PC-9 (cell line): ENCODE measurements at regions not wholly inside any gene's neighbourhood (a gene's known extent, or its start where the extent isn't known, plus 50 kb on each side); places are given as distances from the start of the nearest gene placed in this dataset.

ENCODE experiments used
- BruUV-seq: library from RNA; stranded (reverse); fragments of 400-500 nt; replicated peaks from 2 replicates; lab custom pipeline; 2021; lab: Mats Ljungman, UMichigan
- CTCF ChIA-PET: fragments of 300-600 bp; sonication (Branson Sonifier 250); formaldehyde crosslinking; loops from one replicate; lab custom pipeline; 2022; ENCODE audit warnings: antibody characterized with exemption; lab: Charles Lee
- POLR2A ChIA-PET: fragments of 300-600 bp; sonication (Branson Sonifier 250); formaldehyde crosslinking; loops from one replicate; lab custom pipeline; 2022; ENCODE audit warnings: antibody characterized with exemption; ENCODE audit not compliant: unreplicated experiment; lab: Charles Lee
- DNase-seq, 2 experiments: peaks; one replicate each; pipeline versions ENCODE4 v3.0.0 to v3.0.0-alpha.2; 2015 to 2022; ENCODE audit warnings: mixed read lengths in 1 of 2
- H2AFZ ChIP-seq: fragments of 200-600 bp; sonication (generic); 2 replicates; pipeline ENCODE4 v1.8.1; 2017; ENCODE audit warnings: antibody characterized with exemption
- H3F3A ChIP-seq: fragments of 200-600 bp; sonication (generic); 2 replicates; pipeline ENCODE4 v1.8.1; 2017; ENCODE audit warnings: antibody characterized with exemption, mild to moderate bottlenecking, low read depth; ENCODE audit not compliant: insufficient read depth
- H3K27ac ChIP-seq: fragments of 200-600 bp; sonication (generic); 2 replicates; pipeline ENCODE4 v1.6.1; 2016; ENCODE audit warnings: mixed run types
- H3K27me3 ChIP-seq: fragments of 200-600 bp; sonication (generic); 2 replicates; pipeline ENCODE4 v1.6.1; 2016; ENCODE audit warnings: low read depth, mixed run types; ENCODE audit not compliant: insufficient read depth
- H3K36me3 ChIP-seq: fragments of 200-600 bp; sonication (generic); 2 replicates; pipeline ENCODE4 v1.6.1; 2016; ENCODE audit warnings: low read depth, mixed run types
- H3K4me1 ChIP-seq: fragments of 200-600 bp; sonication (generic); replicated peaks from 2 replicates; pipeline ENCODE4 v1.6.1; 2016; ENCODE audit warnings: mixed run types; ENCODE audit not compliant: insufficient read depth
- H3K4me2 ChIP-seq: fragments of 200-600 bp; sonication (generic); 2 replicates; pipeline ENCODE4 v1.6.1; 2017; ENCODE audit warnings: mixed run types
- H3K4me3 ChIP-seq: fragments of 200-600 bp; sonication (generic); 2 replicates; pipeline ENCODE4 v1.6.1; 2016; ENCODE audit warnings: mixed run types
- H3K79me2 ChIP-seq: fragments of 200-600 bp; sonication (generic); 2 replicates; pipeline ENCODE4 v1.6.1; 2017; ENCODE audit warnings: low read depth, mixed run types
- H3K9me2 ChIP-seq: fragments of 200-600 bp; sonication (generic); 2 replicates; pipeline ENCODE4 v1.8.1; 2017; ENCODE audit warnings: mild to moderate bottlenecking; ENCODE audit not compliant: insufficient read depth
- H3K9me3 ChIP-seq: fragments of 200-600 bp; sonication (generic); 2 replicates; pipeline ENCODE4 v1.8.1; 2016; ENCODE audit warnings: low read depth; ENCODE audit not compliant: insufficient read depth
- H4K20me1 ChIP-seq: fragments of 200-600 bp; sonication (generic); 2 replicates; pipeline ENCODE4 v1.8.1; 2017; ENCODE audit not compliant: insufficient read depth
- EZH2 ChIP-seq: fragments of 200-600 bp; sonication (generic); IDR thresholded peaks from 2 replicates; pipeline ENCODE4 v1.8.0; 2017; ENCODE audit warnings: antibody characterized with exemption, low read depth
- intact Hi-C: fragments of 100-400 bp; cut with micrococcal nuclease; formaldehyde crosslinking; loops from one replicate; pipeline ENCODE4 v1.10.0; 2022; ENCODE audit not compliant: unreplicated experiment
- TF ChIP-seq, protein P1 (sequence below): fragments of 200-600 bp; sonication (generic); conservative IDR thresholded peaks from 2 replicates; pipeline ENCODE4 v1.6.1; 2017; ENCODE audit warnings: mixed run types, antibody characterized with exemption, mild to moderate bottlenecking, moderate library complexity

DNA sequence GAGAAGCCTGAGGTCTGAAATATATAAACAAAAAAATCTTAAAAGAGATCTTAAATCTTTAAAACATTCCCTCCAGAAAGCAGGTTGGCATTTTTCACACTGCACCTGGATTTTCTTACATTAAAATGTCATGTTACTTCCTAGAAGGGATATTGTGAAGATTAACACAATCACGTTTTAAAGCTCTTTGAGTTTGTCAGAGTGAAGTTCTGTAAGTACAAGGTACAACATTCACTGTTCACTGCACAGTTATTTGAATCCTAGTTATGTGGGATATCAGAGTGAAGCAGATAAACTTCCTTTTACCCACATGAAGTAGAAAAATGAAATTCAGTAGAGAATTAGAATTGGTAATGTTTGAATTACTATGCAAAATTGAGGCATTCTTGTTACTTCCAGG lies 353.6 kb upstream of the RGMB start:
- H3F3A ChIP-seq, result peaks cover 9% of the 10 kb centered on the region; the same call in 1 of the 2 replicates
- no peak overlapping the region for H3K4me3 ChIP-seq
- no peaks in the 10 kb centered on the region for H3K79me2 ChIP-seq
- H3K36me3 ChIP-seq, result no peaks in the 10 kb centered on the region
- intact Hi-C loops, result no loop called here
- no peak overlapping the region for H2AFZ ChIP-seq
- H3K27me3 ChIP-seq, result no peaks in the 10 kb centered on the region
- DNase-seq, result no peak
- H3K4me2 ChIP-seq, result no peak overlapping the region
- H3K27ac ChIP-seq, result no peak overlapping the region
- BruUV-seq, result no TSS peak
- no peaks in the 10 kb centered on the region for H3K9me2 ChIP-seq
- POLR2A ChIA-PET, result no interaction called here
- TF ChIP-seq EZH2, result no peak
- TF ChIP-seq, protein P1, sequence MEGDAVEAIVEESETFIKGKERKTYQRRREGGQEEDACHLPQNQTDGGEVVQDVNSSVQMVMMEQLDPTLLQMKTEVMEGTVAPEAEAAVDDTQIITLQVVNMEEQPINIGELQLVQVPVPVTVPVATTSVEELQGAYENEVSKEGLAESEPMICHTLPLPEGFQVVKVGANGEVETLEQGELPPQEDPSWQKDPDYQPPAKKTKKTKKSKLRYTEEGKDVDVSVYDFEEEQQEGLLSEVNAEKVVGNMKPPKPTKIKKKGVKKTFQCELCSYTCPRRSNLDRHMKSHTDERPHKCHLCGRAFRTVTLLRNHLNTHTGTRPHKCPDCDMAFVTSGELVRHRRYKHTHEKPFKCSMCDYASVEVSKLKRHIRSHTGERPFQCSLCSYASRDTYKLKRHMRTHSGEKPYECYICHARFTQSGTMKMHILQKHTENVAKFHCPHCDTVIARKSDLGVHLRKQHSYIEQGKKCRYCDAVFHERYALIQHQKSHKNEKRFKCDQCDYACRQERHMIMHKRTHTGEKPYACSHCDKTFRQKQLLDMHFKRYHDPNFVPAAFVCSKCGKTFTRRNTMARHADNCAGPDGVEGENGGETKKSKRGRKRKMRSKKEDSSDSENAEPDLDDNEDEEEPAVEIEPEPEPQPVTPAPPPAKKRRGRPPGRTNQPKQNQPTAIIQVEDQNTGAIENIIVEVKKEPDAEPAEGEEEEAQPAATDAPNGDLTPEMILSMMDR, result no peak
- CTCF ChIA-PET, result no interaction called here
- no peaks in the 10 kb centered on the region; the same call in 1 of the 2 replicates for H3K9me3 ChIP-seq
- no peaks in the 10 kb centered on the region for H4K20me1 ChIP-seq
- peaks cover 8% of the 10 kb centered on the region for H3K4me1 ChIP-seq

DNA sequence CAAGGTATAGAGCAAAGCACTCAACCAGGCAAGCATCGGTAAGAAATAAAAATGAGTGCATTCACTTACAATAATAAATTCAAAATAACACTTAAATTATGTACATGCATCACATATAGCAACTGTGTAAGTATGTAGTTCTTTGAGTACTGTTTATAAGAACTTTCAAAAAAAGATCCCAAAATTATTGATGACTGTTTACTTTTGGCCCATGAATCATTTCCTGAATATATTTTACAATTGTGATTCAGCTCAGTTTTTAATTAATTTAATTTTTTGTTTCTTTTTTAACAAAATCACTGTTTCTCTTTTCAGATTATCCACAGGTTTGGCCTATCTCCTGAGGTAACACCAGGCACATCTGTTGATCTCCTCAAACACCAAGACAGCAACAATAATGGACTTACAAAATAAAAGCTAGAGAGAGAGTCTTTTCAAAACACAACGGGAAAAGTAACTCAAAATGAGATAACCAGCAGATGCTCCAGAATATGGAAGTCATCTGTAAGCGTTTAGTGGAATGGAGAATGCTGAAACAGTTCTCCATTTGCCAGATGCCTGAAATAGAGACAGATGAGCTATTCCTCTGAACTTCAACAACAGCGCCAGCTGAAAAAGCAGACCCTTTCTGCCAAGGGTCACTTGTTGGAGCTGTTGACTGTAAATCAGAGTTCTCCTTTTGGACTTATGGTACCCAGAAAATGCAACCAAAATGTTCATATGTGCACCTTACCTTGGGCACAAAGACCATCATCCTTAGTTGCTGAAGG lies 348.6 kb upstream of the RGMB start:
- H3K4me3 ChIP-seq, result no peak overlapping the region
- intact Hi-C loops, result no loop called here
- H3K4me1 ChIP-seq, result no peaks in the 10 kb centered on the region
- DNase-seq, result no peak
- no peaks in the 10 kb centered on the region for H3K9me2 ChIP-seq
- no peak overlapping the region for H3K27ac ChIP-seq
- no TSS peak for BruUV-seq
- ChIA-PET CTCF (no interaction called here), POLR2A (interaction anchor here (0.6 kb wide), 1 partner anchor 61 kb away, joined by 3 read pairs; no protein-coding TSS in a partner anchor)
- H3F3A ChIP-seq, result no peaks in the 10 kb centered on the region
- TF ChIP-seq EZH2, result no peak
- TF ChIP-seq, protein P1, result no peak
- H3K36me3 ChIP-seq, result no peaks in the 10 kb centered on the region
- no peaks in the 10 kb centered on the region for H3K27me3 ChIP-seq
- no peak overlapping the region for H2AFZ ChIP-seq
- no peak overlapping the region for H3K4me2 ChIP-seq
- H3K79me2 ChIP-seq, result no peaks in the 10 kb centered on the region
- H4K20me1 ChIP-seq, result no peaks in the 10 kb centered on the region
- H3K9me3 ChIP-seq, result no peaks in the 10 kb centered on the region; the same call in 1 of the 2 replicates

DNA sequence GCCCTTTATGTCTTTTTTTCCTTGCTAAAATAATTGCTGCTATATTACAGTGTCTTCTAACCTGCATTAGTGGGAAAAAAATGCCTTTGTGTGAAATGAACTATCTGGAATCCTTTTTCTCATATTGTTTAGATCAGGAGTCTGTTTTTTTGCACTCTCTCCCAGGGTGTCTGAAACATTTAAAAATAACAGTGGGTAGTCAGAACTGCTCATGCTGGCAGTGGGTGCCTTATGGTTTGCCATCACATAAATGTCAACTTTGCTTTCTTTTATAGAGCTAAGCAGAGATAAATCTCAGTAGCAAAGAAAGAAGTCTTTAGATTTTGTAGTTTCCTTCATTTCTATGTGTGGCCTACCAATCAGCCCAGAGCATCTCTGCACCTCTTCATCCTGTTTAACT lies 347.8 kb upstream of the RGMB start:
- H3K27me3 ChIP-seq, result no peaks in the 10 kb centered on the region
- H3K79me2 ChIP-seq, result no peaks in the 10 kb centered on the region
- no peaks in the 10 kb centered on the region; the same call in 1 of the 2 replicates for H3K9me3 ChIP-seq
- intact Hi-C loops, result no loop called here
- no peaks in the 10 kb centered on the region for H3K4me1 ChIP-seq
- no peak for TF ChIP-seq EZH2
- TF ChIP-seq, protein P1, result no peak
- DNase-seq, result no peak
- H3K9me2 ChIP-seq, result no peaks in the 10 kb centered on the region
- H3K27ac ChIP-seq, result no peak overlapping the region
- H3K36me3 ChIP-seq, result no peaks in the 10 kb centered on the region
- no peak overlapping the region for H3K4me2 ChIP-seq
- ChIA-PET CTCF (no interaction called here), POLR2A (no interaction called here)
- H3K4me3 ChIP-seq, result no peak overlapping the region
- H4K20me1 ChIP-seq, result no peaks in the 10 kb centered on the region
- no peak overlapping the region for H2AFZ ChIP-seq
- no TSS peak for BruUV-seq
- H3F3A ChIP-seq, result no peaks in the 10 kb centered on the region
